ENCODE measurements at regions not wholly inside any gene's neighbourhood (a gene's known extent, or its start where the extent isn't known, plus 50 kb on each side); places are given as distances from the start of the nearest gene placed in this dataset.

GRCh38 chr1:234670967-234671626, 61.1 kb upstream of the IRF2BP2 start:
- DNase-seq (ENCODE audit: low read depth) = no peak
- no peak overlapping the region for H3K4me3 ChIP-seq (ENCODE audit: control insufficient read depth, low read depth, low read length)
- no peak for TF ChIP-seq CTCF (conservative IDR thresholded peaks at IDR 0.05; ENCODE audit: control insufficient read depth, insufficient read depth, low read depth, low read length)

GRCh38 chr1:234669499-234669898, 59.5 kb upstream of the IRF2BP2 start:
- no peak overlapping the region for H3K4me3 ChIP-seq (ENCODE audit: control insufficient read depth, low read depth, low read length)
- no peak for TF ChIP-seq CTCF (conservative IDR thresholded peaks at IDR 0.05; ENCODE audit: control insufficient read depth, insufficient read depth, low read depth, low read length)
- DNase-seq (ENCODE audit: low read depth) = no peak

- TF ChIP-seq CTCF (conservative IDR thresholded peaks at IDR 0.05; ENCODE audit: control insufficient read depth, insufficient read depth, low read depth, low read length) = no peak
- no peak for DNase-seq (ENCODE audit: low read depth)
Measured at GRCh38 chr1:234668577-234668955, 58.6 kb upstream of the IRF2BP2 start.

GRCh38 chr1:234667600-234668576, 57.9 kb upstream of the IRF2BP2 start:
- no peak for TF ChIP-seq CTCF (conservative IDR thresholded peaks at IDR 0.05; ENCODE audit: control insufficient read depth, insufficient read depth, low read depth, low read length)
- H3K4me3 ChIP-seq (ENCODE audit: control insufficient read depth, low read depth, low read length) = no peak overlapping the region
- DNase-seq (ENCODE audit: low read depth) = no peak

More at GRCh38 chr1:234668577-234668955, 58.6 kb upstream of the IRF2BP2 start:
- no peak overlapping the region for H3K4me3 ChIP-seq (ENCODE audit: control insufficient read depth, low read depth, low read length)

GRCh38 chr1:234666761-234667160, 56.8 kb upstream of the IRF2BP2 start:
- no peak for TF ChIP-seq CTCF (conservative IDR thresholded peaks at IDR 0.05; ENCODE audit: control insufficient read depth, insufficient read depth, low read depth, low read length)
- H3K4me3 ChIP-seq (ENCODE audit: control insufficient read depth, low read depth, low read length) = no peak overlapping the region
- DNase-seq (ENCODE audit: low read depth) = no peak

GRCh38 chr1:234665975-234666605, 56.1 kb upstream of the IRF2BP2 start:
- no peak for DNase-seq (ENCODE audit: low read depth)
- no peak overlapping the region for H3K4me3 ChIP-seq (ENCODE audit: control insufficient read depth, low read depth, low read length)
- no peak for TF ChIP-seq CTCF (conservative IDR thresholded peaks at IDR 0.05; ENCODE audit: control insufficient read depth, insufficient read depth, low read depth, low read length)

Data from fibroblast of mammary gland (primary cell).